Upper lobe of left lung (tissue), 6 donors: ENCODE measurements at regions not wholly inside any gene's neighbourhood (a gene's known extent, or its start where the extent isn't known, plus 50 kb on each side); places are given as distances from the start of the nearest gene placed in this dataset.

Experiments
- ATAC-seq, 2 donors: fragments of 200-7000 bp; cut with Tn5 transposase; one replicate each; pipeline ENCODE4 v1.9.1; 2022; ENCODE audit warnings: mild to moderate bottlenecking in 2 of 2, moderate library complexity in 2 of 2; ENCODE audit not compliant: low FRiP score in 2 of 2
- DNase-seq, 2 donors: peaks; one replicate each; pipeline ENCODE4 v3.0.0-alpha.2; 2019 to 2020
- H3K27ac ChIP-seq, 4 donors: fragments of 200-600 bp; sonication (generic); one replicate each; pipeline ENCODE4 v1.5.1; 2016 to 2019
- H3K27me3 ChIP-seq, 4 donors: fragments of 200-600 bp; sonication (generic); one replicate each; pipeline ENCODE4 v1.5.1; 2017 to 2019
- H3K36me3 ChIP-seq, 4 donors: fragments of 200-600 bp; sonication (generic); one replicate each; pipeline ENCODE4 v1.5.1; 2016 to 2019
- H3K4me1 ChIP-seq, 4 donors: fragments of 200-600 bp; sonication (generic); one replicate each; pipeline ENCODE4 v1.5.1; 2018 to 2019
- H3K4me3 ChIP-seq, 4 donors: fragments of 200-600 bp; sonication (generic); one replicate each; pipeline ENCODE4 v1.5.1; 2017 to 2019; ENCODE audit warnings: mild to moderate bottlenecking in 2 of 4, moderate library complexity in 1 of 4
- H3K9me3 ChIP-seq, 4 donors: fragments of 200-600 bp; sonication (generic); one replicate each; pipeline ENCODE4 v1.5.1; 2018 to 2019
- CTCF ChIP-seq, 6 experiments: fragments of 450-650 bp in 4 of 6; fragments of 200-600 bp in 2 of 6; sonication (generic) in 2 of 6; IDR thresholded peaks; one replicate each; pipeline ENCODE4 v1.5.1; 2016 to 2019; ENCODE audit warnings: antibody characterized with exemption in 6 of 6
- EP300 ChIP-seq, 4 donors: sonication (generic); formaldehyde crosslinking; IDR thresholded peaks; one replicate each; pipeline ENCODE4 v1.5.1; 2017; ENCODE audit warnings: antibody characterized with exemption in 4 of 4, control low read depth in 2 of 4
- POLR2A ChIP-seq, 4 donors: fragments of 450-650 bp; IDR thresholded peaks; one replicate each; pipeline ENCODE4 v1.5.1; 2016 to 2017; ENCODE audit warnings: antibody characterized with exemption in 4 of 4, mild to moderate bottlenecking in 2 of 4
- POLR2AphosphoS5 ChIP-seq, 2 donors: sonication (generic); formaldehyde crosslinking; IDR thresholded peaks; one replicate each; pipeline ENCODE4 v1.5.1; 2017; ENCODE audit warnings: antibody characterized with exemption in 2 of 2
- WGBS, 2 donors: methylation state at CpG; one replicate each; pipeline ENCODE4 v1.1.5; 2017 to 2018; 5-methylcytosine and 5-hydroxymethylcytosine counted together
- donor health status: DM: no; HTN: no; CAD: no; lungs with moderate emphysema.
- donor health status: DM: no; HTN: yes; CAD: no; lungs with severe emphysema.

GRCh38 chr14:101083564-101084435, 180.3 kb upstream of the RTL1 start:
- Histone ChIP-seq H3K9me3 (no peaks in the 10 kb centered on the region), H3K4me3 (no peak overlapping the region), H3K27me3 (no peaks in the 10 kb centered on the region), H3K27ac (no peak overlapping the region), H3K4me1 (no peaks in the 10 kb centered on the region), H3K36me3 (no peaks in the 10 kb centered on the region)
- TF ChIP-seq POLR2A (IDR thresholded peaks at IDR 0.05), result no peak
- TF ChIP-seq EP300 (IDR thresholded peaks at IDR 0.05), result no peak
- TF ChIP-seq POLR2AphosphoS5 (IDR thresholded peaks at IDR 0.05), result no peak
- no peak for TF ChIP-seq CTCF (IDR thresholded peaks at IDR 0.05)
- ATAC-seq (no peak), DNase-seq (peak in 1 of 2 donors; percentile 18)
- WGBS, 2 donors, result 80 to 88% methylated on average over 14 to 15 of the region's 18 CpGs

- WGBS, 2 donors, result 92 to 94% methylated on average over 6 of the region's 6 CpGs
- ATAC-seq (no peak), DNase-seq (no peak)
- no peaks in the 10 kb centered on the region for H3K9me3 ChIP-seq
- TF ChIP-seq CTCF (IDR thresholded peaks at IDR 0.05) (no peak), POLR2AphosphoS5 (IDR thresholded peaks at IDR 0.05) (no peak), EP300 (IDR thresholded peaks at IDR 0.05) (no peak), POLR2A (IDR thresholded peaks at IDR 0.05) (no peak)
- H3K27ac ChIP-seq, result no peak overlapping the region
- H3K4me3 ChIP-seq, result no peak overlapping the region
- H3K4me1 ChIP-seq, result no peaks in the 10 kb centered on the region
- H3K27me3 ChIP-seq, result no peaks in the 10 kb centered on the region
- no peaks in the 10 kb centered on the region for H3K36me3 ChIP-seq
These were observed 180.9 kb upstream of the RTL1 start for GRCh38 chr14:101084436-101084826.

GRCh38 chr14:101086926-101087325, 183.4 kb upstream of the RTL1 start:
- H3K4me1 ChIP-seq, result no peaks in the 10 kb centered on the region
- no peak overlapping the region for H3K4me3 ChIP-seq
- no peaks in the 10 kb centered on the region for H3K9me3 ChIP-seq
- ATAC-seq, result no peak
- no peaks in the 10 kb centered on the region for H3K36me3 ChIP-seq
- DNase-seq, result peak in 1 of 2 donors; percentile 14
- TF ChIP-seq EP300 (IDR thresholded peaks at IDR 0.05), result no peak
- no peak for TF ChIP-seq POLR2AphosphoS5 (IDR thresholded peaks at IDR 0.05)
- no peak for TF ChIP-seq POLR2A (IDR thresholded peaks at IDR 0.05)
- no peak for TF ChIP-seq CTCF (IDR thresholded peaks at IDR 0.05)
- WGBS, 2 donors, result 77 to 82% methylated on average over 3 of the region's 3 CpGs
- no peaks in the 10 kb centered on the region for H3K27me3 ChIP-seq
- H3K27ac ChIP-seq, result no peak overlapping the region

- no peaks in the 10 kb centered on the region for H3K27me3 ChIP-seq
- H3K9me3 ChIP-seq, result no peaks in the 10 kb centered on the region
- peak in 1 of 2 donors; percentile 56 for ATAC-seq
- WGBS, 2 donors, result 90 to 91% methylated on average over 8 to 11 of the region's 11 CpGs
- TF ChIP-seq POLR2A (IDR thresholded peaks at IDR 0.05) (no peak), CTCF (IDR thresholded peaks at IDR 0.05) (no peak), EP300 (IDR thresholded peaks at IDR 0.05) (no peak), POLR2AphosphoS5 (IDR thresholded peaks at IDR 0.05) (no peak)
- H3K4me3 ChIP-seq, result no peak overlapping the region
- peak in 1 of 2 donors; percentile 8 for DNase-seq
- H3K4me1 ChIP-seq, result no peaks in the 10 kb centered on the region
- no peaks in the 10 kb centered on the region for H3K36me3 ChIP-seq
- H3K27ac ChIP-seq, result no peak overlapping the region
These were observed 184.3 kb upstream of the RTL1 start for GRCh38 chr14:101087614-101088394.
